ENCODE measurements at regions not wholly inside any gene's neighbourhood (a gene's known extent, or its start where the extent isn't known, plus 50 kb on each side); places are given as distances from the start of the nearest gene placed in this dataset.

- no peak for TF ChIP-seq CTCF (IDR thresholded peaks at IDR 0.05; ENCODE audit: insufficient read depth, low read length, poor library complexity, severe bottlenecking)
- no peak for TF ChIP-seq EZH2phosphoT487 (conservative IDR thresholded peaks at IDR 0.05; ENCODE audit: low read length)
Observed at GRCh38 chr9:74094766-74095165, 402.4 kb upstream of the RORB start.

Measured in SU-DHL-6 (cell line).